ENCODE measurements at regions not wholly inside any gene's neighbourhood (a gene's known extent, or its start where the extent isn't known, plus 50 kb on each side); places are given as distances from the start of the nearest gene placed in this dataset.

DNA sequence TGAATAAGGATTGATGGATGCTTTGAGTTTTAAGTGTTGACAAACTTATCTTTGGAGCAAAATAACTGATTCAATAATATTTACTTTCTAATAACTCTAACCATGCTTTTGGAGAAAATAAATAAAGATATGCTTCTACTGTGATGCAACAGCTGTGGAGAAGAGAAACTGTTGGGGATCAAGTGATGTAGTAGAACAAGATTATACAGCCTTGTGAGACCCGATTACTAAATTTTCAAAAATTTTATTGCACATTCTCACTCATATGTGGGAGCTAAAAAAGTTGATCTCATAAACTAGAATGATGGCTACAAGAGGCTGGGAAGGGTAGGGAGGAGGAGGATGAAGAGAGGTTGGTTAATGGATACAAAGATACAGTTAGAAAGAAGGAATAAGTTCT, 85.5 kb upstream of the OXGR1 start:
- Mint-ChIP-seq H3K27me3 (peaks cover 9% of the 10 kb centered on the region), H3K4me3 (no peak overlapping the region), H3K9me3 (ENCODE audit: insufficient read depth) (no peaks in the 10 kb centered on the region), H3K4me1 (no peaks in the 10 kb centered on the region), H3K27ac (no peak overlapping the region)
- H3K4me2 ChIP-seq (replicated peaks; ENCODE audit: low read depth, low read length, poor library complexity, severe bottlenecking), result no peak overlapping the region
- no peak for DNase-seq
- H4K20me1 ChIP-seq (ENCODE audit: control insufficient read depth, insufficient read depth, low read length, poor library complexity, severe bottlenecking), result no peaks in the 10 kb centered on the region
- ATAC-seq (ENCODE audit: low read depth), result no peak
- H3K9me3 ChIP-seq (ENCODE audit: control extremely low read depth in 1 of 3, control insufficient read depth in 2 of 3, insufficient read depth in 1 of 3, low read length in 2 of 3), result peaks cover 0 to 5% (median 0%) of the 10 kb centered on the region in 3 donors
- no peaks in the 10 kb centered on the region for H3K4me1 ChIP-seq (ENCODE audit: control insufficient read depth in 2 of 2, insufficient read depth in 2 of 2, low read length in 2 of 2)
- no peak overlapping the region for H2AFZ ChIP-seq (ENCODE audit: insufficient read depth, low read depth, low read length, poor library complexity, severe bottlenecking)
- no peak overlapping the region for H3K4me3 ChIP-seq (ENCODE audit: control extremely low read depth in 1 of 5, extremely low read depth in 1 of 5, insufficient read depth in 1 of 5, low read depth in 2 of 5, low read length in 4 of 5)
- no peak overlapping the region for H3K9ac ChIP-seq (ENCODE audit: low read length)
- no peaks in the 10 kb centered on the region for H3K79me2 ChIP-seq (ENCODE audit: control insufficient read depth, insufficient read depth, low read length)
- POLR2A ChIA-PET, result no interaction called here
- no peak overlapping the region for H3K27ac ChIP-seq (ENCODE audit: low read length in 2 of 2)
- TF ChIP-seq, protein P1, sequence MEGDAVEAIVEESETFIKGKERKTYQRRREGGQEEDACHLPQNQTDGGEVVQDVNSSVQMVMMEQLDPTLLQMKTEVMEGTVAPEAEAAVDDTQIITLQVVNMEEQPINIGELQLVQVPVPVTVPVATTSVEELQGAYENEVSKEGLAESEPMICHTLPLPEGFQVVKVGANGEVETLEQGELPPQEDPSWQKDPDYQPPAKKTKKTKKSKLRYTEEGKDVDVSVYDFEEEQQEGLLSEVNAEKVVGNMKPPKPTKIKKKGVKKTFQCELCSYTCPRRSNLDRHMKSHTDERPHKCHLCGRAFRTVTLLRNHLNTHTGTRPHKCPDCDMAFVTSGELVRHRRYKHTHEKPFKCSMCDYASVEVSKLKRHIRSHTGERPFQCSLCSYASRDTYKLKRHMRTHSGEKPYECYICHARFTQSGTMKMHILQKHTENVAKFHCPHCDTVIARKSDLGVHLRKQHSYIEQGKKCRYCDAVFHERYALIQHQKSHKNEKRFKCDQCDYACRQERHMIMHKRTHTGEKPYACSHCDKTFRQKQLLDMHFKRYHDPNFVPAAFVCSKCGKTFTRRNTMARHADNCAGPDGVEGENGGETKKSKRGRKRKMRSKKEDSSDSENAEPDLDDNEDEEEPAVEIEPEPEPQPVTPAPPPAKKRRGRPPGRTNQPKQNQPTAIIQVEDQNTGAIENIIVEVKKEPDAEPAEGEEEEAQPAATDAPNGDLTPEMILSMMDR (IDR thresholded peaks at IDR 0.05), result no peak
- intact Hi-C loops (cut with micrococcal nuclease), result no loop called here
- CTCF ChIA-PET, result no interaction called here
- no CpG with 5 or more reads among the region's 1 CpG for WGBS (ENCODE audit: insufficient coverage)
- H3K36me3 ChIP-seq (replicated peaks in 1 of 2; ENCODE audit: control extremely low read depth in 1 of 2, control insufficient read depth in 1 of 2, extremely low read depth in 1 of 2, insufficient read depth in 2 of 2, low read length in 1 of 2), result no peaks in the 10 kb centered on the region
- no peaks in the 10 kb centered on the region for H3K27me3 ChIP-seq (replicated peaks in 1 of 4; ENCODE audit: control extremely low read depth in 1 of 4, control insufficient read depth in 3 of 4, insufficient read depth in 4 of 4, low read length in 3 of 4)

DNA sequence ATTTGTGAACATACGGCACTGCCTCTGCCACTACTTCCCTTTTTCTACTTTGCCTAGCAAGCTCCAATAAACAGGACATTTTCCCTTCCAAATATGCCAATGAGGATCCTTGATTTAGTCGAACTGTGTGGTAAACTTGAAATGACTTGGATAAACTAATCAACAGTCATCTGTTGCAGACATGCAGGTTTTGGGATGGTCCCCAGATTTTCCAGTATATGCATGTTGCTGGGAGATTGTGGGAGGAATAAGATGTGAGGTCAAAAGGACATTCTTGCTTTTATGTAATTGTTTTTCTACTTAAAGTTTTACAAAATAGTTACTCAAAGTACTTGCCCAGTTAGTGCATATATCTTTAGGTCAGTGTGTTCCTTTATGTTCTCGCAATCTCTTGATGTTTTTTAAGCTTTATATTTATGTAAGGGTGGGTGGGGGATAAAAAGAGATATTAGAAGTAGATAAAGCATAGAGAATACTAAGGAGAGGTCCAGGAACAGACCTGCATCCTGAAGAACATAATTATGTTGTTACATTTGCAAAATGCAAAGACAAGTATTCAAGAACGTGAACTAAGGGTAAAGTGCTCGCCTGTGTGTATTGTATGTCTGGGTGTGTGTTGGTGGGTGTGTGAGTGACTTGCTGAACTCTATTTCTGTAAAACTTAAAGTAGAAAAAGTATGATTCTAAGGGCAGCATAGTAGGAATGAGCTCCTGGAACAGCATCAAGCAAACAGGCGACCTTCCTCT, 88.4 kb upstream of the OXGR1 start:
- CTCF ChIA-PET, result no interaction called here
- TF ChIP-seq EZH2 (IDR thresholded peaks at IDR 0.05; ENCODE audit: borderline replicate concordance, insufficient read depth, low read depth, low read length, poor library complexity, severe bottlenecking), result no peak
- TF ChIP-seq, protein P1 (IDR thresholded peaks at IDR 0.05), result no peak
- H3K4me3 ChIP-seq (ENCODE audit: control extremely low read depth in 1 of 5, extremely low read depth in 1 of 5, insufficient read depth in 1 of 5, low read depth in 2 of 5, low read length in 4 of 5), result no peak overlapping the region
- H3K27ac Mint-ChIP-seq, result no peak overlapping the region
- H3K27ac ChIP-seq (ENCODE audit: low read length in 2 of 2), result no peak overlapping the region
- no peak overlapping the region for H3K4me3 Mint-ChIP-seq
- no peaks in the 10 kb centered on the region for H4K20me1 ChIP-seq (ENCODE audit: control insufficient read depth, insufficient read depth, low read length, poor library complexity, severe bottlenecking)
- intact Hi-C loops (cut with micrococcal nuclease), result no loop called here
- H3K27me3 Mint-ChIP-seq, result peaks cover 14% of the 10 kb centered on the region
- H3K4me2 ChIP-seq (replicated peaks; ENCODE audit: low read depth, low read length, poor library complexity, severe bottlenecking), result no peak overlapping the region
- ATAC-seq (ENCODE audit: low read depth) (no peak), DNase-seq (no peak)
- H3K9ac ChIP-seq (ENCODE audit: low read length), result no peak overlapping the region
- H3K27me3 ChIP-seq (replicated peaks in 1 of 4; ENCODE audit: control extremely low read depth in 1 of 4, control insufficient read depth in 3 of 4, insufficient read depth in 4 of 4, low read length in 3 of 4), result no peaks in the 10 kb centered on the region
- H3K4me1 ChIP-seq (ENCODE audit: control insufficient read depth in 2 of 2, insufficient read depth in 2 of 2, low read length in 2 of 2), result no peaks in the 10 kb centered on the region
- WGBS (ENCODE audit: insufficient coverage), result 94% methylated on average over 2 of the region's 6 CpGs
- POLR2A ChIA-PET, result no interaction called here
- H3K4me1 Mint-ChIP-seq, result no peaks in the 10 kb centered on the region
- no peaks in the 10 kb centered on the region for H3K79me2 ChIP-seq (ENCODE audit: control insufficient read depth, insufficient read depth, low read length)
- H2AFZ ChIP-seq (ENCODE audit: insufficient read depth, low read depth, low read length, poor library complexity, severe bottlenecking), result no peak overlapping the region
- H3K9me3 Mint-ChIP-seq (ENCODE audit: insufficient read depth), result peaks cover 3% of the 10 kb centered on the region
- H3K36me3 ChIP-seq (replicated peaks in 1 of 2; ENCODE audit: control extremely low read depth in 1 of 2, control insufficient read depth in 1 of 2, extremely low read depth in 1 of 2, insufficient read depth in 2 of 2, low read length in 1 of 2), result no peaks in the 10 kb centered on the region
- peaks cover 0 to 2% (median 0%) of the 10 kb centered on the region in 3 donors for H3K9me3 ChIP-seq (ENCODE audit: control extremely low read depth in 1 of 3, control insufficient read depth in 2 of 3, insufficient read depth in 1 of 3, low read length in 2 of 3)

Measured in B cell (primary cell).